Effector memory CD8-positive, alpha-beta T cell (primary cell): ENCODE measurements at regions not wholly inside any gene's neighbourhood (a gene's known extent, or its start where the extent isn't known, plus 50 kb on each side); places are given as distances from the start of the nearest gene placed in this dataset.
"Not testable (repeated sequence)": the region's sequence is repeated elsewhere in the genome, so short reads cannot be mapped to it uniquely, and the experiment has no call there.

Experiments
- ATAC-seq: fragments of 150-1000 bp; cut with Tn5 transposase; replicated peaks from 2 replicates; pipeline ENCODE4 v1.10.0; 2021; ENCODE audit warnings: mild to moderate bottlenecking, moderate library complexity
- DNase-seq, 3 experiments: peaks; one replicate each; pipeline ENCODE4 v3.0.0; 2021
- H3K27ac Mint-ChIP-seq, 2 donors: one replicate each; pipeline ENCODE4 v1.8.0; 2022; ENCODE audit warnings: mild to moderate bottlenecking in 2 of 2, mixed read lengths in 2 of 2, moderate library complexity in 2 of 2
- H3K27me3 Mint-ChIP-seq, 2 donors: one replicate each; pipeline ENCODE4 v1.8.0; 2022; ENCODE audit warnings: mixed read lengths in 2 of 2
- H3K36me3 Mint-ChIP-seq: one replicate; pipeline ENCODE4 v1.8.0; 2022; ENCODE audit warnings: mild to moderate bottlenecking, moderate library complexity, mixed read lengths; ENCODE audit not compliant: insufficient read depth
- H3K4me1 Mint-ChIP-seq, 2 donors: one replicate each; pipeline ENCODE4 v1.8.0; 2022; ENCODE audit warnings: low read depth in 2 of 2, mixed read lengths in 2 of 2
- H3K4me3 Mint-ChIP-seq, 2 donors: one replicate each; pipeline ENCODE4 v1.8.0; 2022; ENCODE audit warnings: mild to moderate bottlenecking in 2 of 2, mixed read lengths in 2 of 2, moderate library complexity in 2 of 2
- H3K9me3 Mint-ChIP-seq, 2 donors: one replicate each; pipeline ENCODE4 v1.8.0; 2022; ENCODE audit warnings: mixed read lengths in 2 of 2

DNA sequence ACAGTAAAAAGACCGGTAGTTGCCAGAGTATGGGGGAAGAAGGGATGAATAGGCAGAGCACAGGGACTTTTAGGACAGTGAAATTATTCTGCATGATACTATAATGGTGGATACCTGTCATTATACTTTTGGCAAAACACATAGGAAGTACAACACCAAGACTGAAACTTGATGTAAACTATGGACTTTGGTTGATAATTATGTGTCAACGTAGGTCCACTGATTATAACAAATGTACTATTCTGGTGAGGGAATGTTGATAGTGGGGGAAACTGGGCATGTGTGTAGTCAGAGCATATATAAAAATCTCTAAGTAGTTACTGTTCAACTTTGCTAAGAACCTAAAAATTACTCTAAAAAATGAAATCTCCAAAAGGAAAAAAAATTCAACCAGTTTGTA is 629.7 kb downstream of the CCDC85A start:
- Mint-ChIP-seq H3K4me1 (no peaks in the 10 kb centered on the region), H3K4me3 (no peak overlapping the region), H3K27me3 (no peaks in the 10 kb centered on the region), H3K27ac (no peak overlapping the region), H3K9me3 (peaks cover 12 to 17% of the 10 kb centered on the region in 2 donors), H3K36me3 (no peaks in the 10 kb centered on the region)
- DNase-seq (no peak), ATAC-seq (no peak)

DNA sequence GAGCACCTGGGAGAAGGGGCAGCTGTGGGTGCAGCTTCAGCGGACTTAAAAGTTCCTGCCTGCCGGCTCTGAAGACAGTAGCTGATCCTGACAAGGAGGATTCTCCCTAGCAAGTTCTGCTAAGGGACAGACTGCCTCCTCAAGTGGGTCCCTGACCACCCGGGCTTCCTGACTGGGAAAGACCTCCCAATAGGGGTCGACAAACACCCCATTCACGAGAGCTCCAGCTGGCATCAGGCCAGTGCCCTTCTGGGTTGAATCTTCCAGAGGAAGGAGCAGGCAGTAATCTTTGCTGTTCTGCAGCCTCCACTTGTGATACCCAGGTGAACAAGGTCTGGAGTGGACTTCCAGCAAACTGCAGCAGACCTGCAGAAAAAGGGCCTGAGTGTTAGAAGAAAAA is 632.9 kb downstream of the CCDC85A start:
- Mint-ChIP-seq H3K4me1 (no peaks in the 10 kb centered on the region), H3K9me3 (peaks cover 10 to 20% of the 10 kb centered on the region in 2 donors), H3K27ac (no peak overlapping the region), H3K4me3 (no peak overlapping the region), H3K27me3 (no peaks in the 10 kb centered on the region), H3K36me3 (no peaks in the 10 kb centered on the region)
- DNase-seq (no peak), ATAC-seq (no peak)

GRCh38 chr2:56831780-56832179 is 648.0 kb downstream of the CCDC85A start:
- H3K36me3 Mint-ChIP-seq, result no peaks in the 10 kb centered on the region
- no peak overlapping the region for H3K27ac Mint-ChIP-seq
- peaks cover 8% of the 10 kb centered on the region in 2 donors for H3K9me3 Mint-ChIP-seq
- H3K4me3 Mint-ChIP-seq, result no peak overlapping the region
- H3K27me3 Mint-ChIP-seq, result no peaks in the 10 kb centered on the region
- DNase-seq, result no peak
- no peaks in the 10 kb centered on the region for H3K4me1 Mint-ChIP-seq
- ATAC-seq, result no peak

DNA sequence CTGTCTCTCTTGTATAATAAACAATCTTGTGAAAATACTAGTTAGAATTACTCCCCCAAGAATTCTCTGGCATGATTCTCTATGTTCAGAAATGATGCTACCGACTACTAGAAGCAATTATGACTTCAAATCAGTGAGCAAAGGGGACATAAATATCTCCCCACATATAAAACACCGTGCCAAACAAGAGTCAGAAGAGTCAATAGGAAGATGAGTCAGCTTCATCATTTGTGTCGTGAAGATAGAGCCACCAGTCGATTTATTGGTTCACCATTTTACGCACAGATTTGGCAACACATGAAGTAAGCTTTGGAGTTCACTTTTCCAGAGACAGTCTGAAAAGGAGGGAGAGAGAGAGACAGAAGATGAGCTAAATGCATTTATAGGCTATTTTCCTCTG is 650.9 kb downstream of the CCDC85A start:
- no peak overlapping the region for H3K4me3 Mint-ChIP-seq
- no peaks in the 10 kb centered on the region for H3K36me3 Mint-ChIP-seq
- no peak overlapping the region for H3K27ac Mint-ChIP-seq
- peaks cover 0 to 8% of the 10 kb centered on the region in 2 donors for H3K9me3 Mint-ChIP-seq
- H3K27me3 Mint-ChIP-seq, result no peaks in the 10 kb centered on the region
- DNase-seq, result no peak
- ATAC-seq, result no peak
- no peaks in the 10 kb centered on the region for H3K4me1 Mint-ChIP-seq

DNA sequence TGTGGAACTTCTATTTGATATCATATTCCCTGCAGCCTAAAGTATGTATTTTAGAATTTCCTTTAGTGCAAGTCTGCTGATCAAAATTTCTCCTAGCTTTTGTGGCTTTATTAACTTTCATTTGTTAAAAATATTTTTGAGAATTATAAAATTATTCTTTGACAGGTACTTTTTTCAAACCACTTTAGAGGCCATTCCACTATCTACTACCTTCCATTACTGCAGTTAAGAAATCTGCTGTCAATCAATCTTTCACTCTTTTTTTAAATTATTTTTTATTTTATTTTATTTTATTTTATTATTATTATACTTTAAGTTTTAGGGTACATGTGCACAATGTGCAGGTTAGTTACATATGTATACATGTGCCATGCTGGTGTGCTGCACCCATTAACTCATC is 656.2 kb downstream of the CCDC85A start:
- H3K4me1 Mint-ChIP-seq, H3K27me3 Mint-ChIP-seq, H3K36me3 Mint-ChIP-seq, ATAC-seq, H3K4me3 Mint-ChIP-seq, DNase-seq, H3K27ac Mint-ChIP-seq, H3K9me3 Mint-ChIP-seq: not testable (repeated sequence)

DNA sequence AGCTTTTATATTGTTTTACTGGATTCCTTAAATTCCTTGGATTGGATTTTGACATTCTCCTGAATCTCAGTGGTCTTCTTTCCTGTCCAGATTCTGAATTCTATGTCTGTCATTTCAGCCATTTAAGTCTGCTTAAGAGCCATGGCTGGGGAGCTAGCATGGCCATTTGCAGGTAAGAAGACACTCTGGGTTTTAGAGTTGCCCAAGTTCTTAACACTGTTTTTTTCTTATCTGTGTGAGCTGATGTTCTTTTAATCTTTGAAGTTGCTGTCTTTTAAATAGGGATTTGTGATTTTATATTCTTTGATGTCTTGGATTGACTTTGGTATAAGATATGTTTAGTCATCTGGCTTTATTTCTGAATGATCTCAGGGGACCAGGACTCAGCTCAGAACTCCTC is 677.2 kb downstream of the CCDC85A start:
- Mint-ChIP-seq H3K4me1 (no peaks in the 10 kb centered on the region), H3K27ac (no peak overlapping the region), H3K27me3 (no peaks in the 10 kb centered on the region), H3K4me3 (no peak overlapping the region), H3K36me3 (no peaks in the 10 kb centered on the region), H3K9me3 (peaks cover 14 to 51% of the 10 kb centered on the region in 2 donors)
- no peak for DNase-seq
- no peak for ATAC-seq

GRCh38 chr2:56871644-56872043 is 687.9 kb downstream of the CCDC85A start:
- peaks cover 12 to 19% of the 10 kb centered on the region in 2 donors for H3K9me3 Mint-ChIP-seq
- no peaks in the 10 kb centered on the region for H3K27me3 Mint-ChIP-seq
- H3K4me3 Mint-ChIP-seq, result no peak overlapping the region
- H3K27ac Mint-ChIP-seq, result no peak overlapping the region
- no peaks in the 10 kb centered on the region for H3K36me3 Mint-ChIP-seq
- H3K4me1 Mint-ChIP-seq, result no peaks in the 10 kb centered on the region
- no peak for ATAC-seq
- DNase-seq, result no peak

- no peak overlapping the region for H3K4me3 Mint-ChIP-seq
- ATAC-seq, result no peak
- no peaks in the 10 kb centered on the region for H3K36me3 Mint-ChIP-seq
- H3K27ac Mint-ChIP-seq, result no peak overlapping the region
- no peaks in the 10 kb centered on the region for H3K27me3 Mint-ChIP-seq
- no peak for DNase-seq
- peaks cover 28 to 30% of the 10 kb centered on the region in 2 donors for H3K9me3 Mint-ChIP-seq
- H3K4me1 Mint-ChIP-seq, result no peaks in the 10 kb centered on the region
Observed at GRCh38 chr2:56874717-56875116, 690.9 kb downstream of the CCDC85A start.

DNA sequence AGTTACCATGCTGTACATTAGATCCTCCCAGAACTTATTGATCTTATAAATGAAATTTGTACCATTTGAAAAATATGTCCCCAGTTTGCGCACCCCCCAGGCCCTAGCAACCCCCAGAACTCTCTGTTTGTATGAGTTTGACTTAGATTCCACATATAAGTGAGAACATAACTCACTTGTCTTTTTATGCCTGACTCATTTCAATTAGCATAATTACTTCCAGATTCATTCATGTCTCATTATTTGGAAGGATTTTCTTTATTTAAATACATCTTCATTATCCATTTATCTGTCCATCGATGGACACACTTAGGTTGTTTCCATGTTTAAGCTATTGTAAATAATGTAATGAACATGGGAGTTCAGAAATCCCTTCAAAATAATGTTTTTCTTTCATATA is 705.9 kb downstream of the CCDC85A start:
- no peaks in the 10 kb centered on the region for H3K27me3 Mint-ChIP-seq
- H3K9me3 Mint-ChIP-seq, result peaks cover 4 to 7% of the 10 kb centered on the region in 2 donors

DNA sequence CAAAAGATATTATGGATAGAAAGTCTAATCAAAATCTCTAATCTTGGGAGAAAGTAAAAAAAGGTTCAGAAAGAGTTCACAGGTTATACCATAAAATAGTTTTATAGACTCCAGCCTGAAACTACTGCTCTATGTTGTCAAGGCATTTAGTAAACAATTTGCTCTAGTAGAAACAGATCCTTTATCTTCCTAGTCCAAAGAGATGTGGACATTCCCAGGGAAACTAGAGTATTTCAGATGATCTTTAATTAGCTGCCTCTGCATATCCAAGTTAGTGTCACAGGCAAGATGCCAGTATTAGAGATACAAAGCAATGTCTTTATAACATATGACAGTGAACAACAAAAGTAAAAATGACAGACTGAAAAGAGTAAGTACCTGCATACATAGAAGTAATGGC is 708.6 kb downstream of the CCDC85A start:
- no peak overlapping the region for H3K27ac Mint-ChIP-seq
- DNase-seq (no peak), ATAC-seq (no peak)
- H3K9me3 Mint-ChIP-seq, result peaks cover 3 to 4% of the 10 kb centered on the region in 2 donors
- H3K4me1 Mint-ChIP-seq, result no peaks in the 10 kb centered on the region
- H3K36me3 Mint-ChIP-seq, result no peaks in the 10 kb centered on the region
- no peaks in the 10 kb centered on the region for H3K27me3 Mint-ChIP-seq
- H3K4me3 Mint-ChIP-seq, result no peak overlapping the region

More for the DNA sequence above, 705.9 kb downstream of the CCDC85A start:
- ATAC-seq (no peak), DNase-seq (no peak)
- Mint-ChIP-seq H3K4me1 (no peaks in the 10 kb centered on the region), H3K4me3 (no peak overlapping the region), H3K36me3 (no peaks in the 10 kb centered on the region), H3K27ac (no peak overlapping the region)

GRCh38 chr2:56898986-56899385 is 715.2 kb downstream of the CCDC85A start:
- DNase-seq (no peak), ATAC-seq (no peak)
- no peak overlapping the region for H3K4me3 Mint-ChIP-seq
- H3K4me1 Mint-ChIP-seq, result no peaks in the 10 kb centered on the region
- H3K9me3 Mint-ChIP-seq, result peaks cover 6 to 8% of the 10 kb centered on the region in 2 donors
- no peak overlapping the region for H3K27ac Mint-ChIP-seq
- H3K36me3 Mint-ChIP-seq, result no peaks in the 10 kb centered on the region
- no peaks in the 10 kb centered on the region for H3K27me3 Mint-ChIP-seq

- no peak for ATAC-seq
- no peak for DNase-seq
- no peaks in the 10 kb centered on the region for H3K27me3 Mint-ChIP-seq
- no peak overlapping the region for H3K27ac Mint-ChIP-seq
- H3K36me3 Mint-ChIP-seq, result no peaks in the 10 kb centered on the region
- no peak overlapping the region for H3K4me3 Mint-ChIP-seq
- no peaks in the 10 kb centered on the region for H3K4me1 Mint-ChIP-seq
- H3K9me3 Mint-ChIP-seq, result peaks cover 4 to 11% of the 10 kb centered on the region in 2 donors
Observed at GRCh38 chr2:56912490-56912889, 728.7 kb downstream of the CCDC85A start.

GRCh38 chr2:56918790-56919189 is 735.0 kb downstream of the CCDC85A start:
- H3K4me1 Mint-ChIP-seq, result no peaks in the 10 kb centered on the region
- H3K27ac Mint-ChIP-seq, result no peak overlapping the region
- ATAC-seq, result no peak
- H3K36me3 Mint-ChIP-seq, result no peaks in the 10 kb centered on the region
- no peaks in the 10 kb centered on the region for H3K27me3 Mint-ChIP-seq
- DNase-seq, result no peak
- H3K4me3 Mint-ChIP-seq, result no peak overlapping the region
- H3K9me3 Mint-ChIP-seq, result peaks cover 6 to 11% of the 10 kb centered on the region in 2 donors

GRCh38 chr2:56933976-56934375 is 750.2 kb downstream of the CCDC85A start:
- no peak for DNase-seq
- H3K4me3 Mint-ChIP-seq, result no peak overlapping the region
- H3K27me3 Mint-ChIP-seq, result no peaks in the 10 kb centered on the region
- H3K4me1 Mint-ChIP-seq, result no peaks in the 10 kb centered on the region
- no peak for ATAC-seq
- H3K36me3 Mint-ChIP-seq, result no peaks in the 10 kb centered on the region
- peaks cover 5 to 7% of the 10 kb centered on the region in 2 donors for H3K9me3 Mint-ChIP-seq
- no peak overlapping the region for H3K27ac Mint-ChIP-seq

GRCh38 chr2:56934866-56935265 is 751.1 kb downstream of the CCDC85A start:
- no peak overlapping the region for H3K27ac Mint-ChIP-seq
- no peaks in the 10 kb centered on the region for H3K27me3 Mint-ChIP-seq
- no peaks in the 10 kb centered on the region for H3K4me1 Mint-ChIP-seq
- no peak overlapping the region for H3K4me3 Mint-ChIP-seq
- no peak for DNase-seq
- no peak for ATAC-seq
- no peaks in the 10 kb centered on the region for H3K36me3 Mint-ChIP-seq
- peaks cover 5 to 7% of the 10 kb centered on the region in 2 donors for H3K9me3 Mint-ChIP-seq
